Sciatic nerve (tissue), 2 donors: ENCODE measurements at regions not wholly inside any gene's neighbourhood (a gene's known extent, or its start where the extent isn't known, plus 50 kb on each side); places are given as distances from the start of the nearest gene placed in this dataset.
"Not testable (repeated sequence)": the region's sequence is repeated elsewhere in the genome, so short reads cannot be mapped to it uniquely, and the experiment has no call there.

ENCODE experiments used
- ATAC-seq: fragments of 200-7000 bp; cut with Tn5 transposase; one replicate; pipeline ENCODE4 v1.9.1; 2020; ENCODE audit warnings: mild to moderate bottlenecking, moderate library complexity
- DNase-seq: peaks from one replicate; pipeline ENCODE4 v3.0.0-alpha.2; 2020; ENCODE audit warnings: low spot score
- intact Hi-C: fragments of 100-400 bp; cut with DNase I; formaldehyde crosslinking; loops from one replicate; pipeline ENCODE4 v1.14.2; 2022
- donor health status: DM: no; HTN: no; CAD: no.
- donor health status: DM: no; HTN: no; CAD: no.

- no peak for ATAC-seq
- intact Hi-C loops, result no loop called here
- no peak for DNase-seq
Observed at GRCh38 chr7:125462615-125463014, 533.0 kb upstream of the POT1 start.

GRCh38 chr7:125459038-125459437 lies 529.4 kb upstream of the POT1 start:
- DNase-seq (no peak), ATAC-seq (no peak)
- intact Hi-C loops, result no loop called here

GRCh38 chr7:125450749-125451148 lies 521.1 kb upstream of the POT1 start:
- no peak for ATAC-seq
- no peak for DNase-seq
- intact Hi-C loops, result no loop called here

- DNase-seq (no peak), ATAC-seq (no peak)
- intact Hi-C loops, result no loop called here
Observed at GRCh38 chr7:125445836-125446235, 516.2 kb upstream of the POT1 start.

GRCh38 chr7:125444864-125445263 lies 515.2 kb upstream of the POT1 start:
- ATAC-seq, result no peak
- intact Hi-C loops, result no loop called here
- no peak for DNase-seq

- no peak for ATAC-seq
- DNase-seq, result no peak
- intact Hi-C loops, result no loop called here
Observed at GRCh38 chr7:125436220-125436619, 506.6 kb upstream of the POT1 start.

- ATAC-seq (no peak), DNase-seq (no peak)
- intact Hi-C loops, result no loop called here
Observed at GRCh38 chr7:125431349-125431748, 501.7 kb upstream of the POT1 start.

GRCh38 chr7:125430013-125430412 lies 500.4 kb upstream of the POT1 start:
- DNase-seq (no peak), ATAC-seq (no peak)
- intact Hi-C loops, result no loop called here

GRCh38 chr7:125427676-125428075 lies 498.1 kb upstream of the POT1 start:
- no peak for ATAC-seq
- DNase-seq, result no peak
- intact Hi-C loops, result no loop called here

GRCh38 chr7:125425506-125425905 lies 495.9 kb upstream of the POT1 start:
- intact Hi-C loops, result no loop called here
- DNase-seq, result no peak
- ATAC-seq, result no peak

GRCh38 chr7:125424721-125425120 lies 495.1 kb upstream of the POT1 start:
- ATAC-seq (no peak), DNase-seq (no peak)
- intact Hi-C loops, result no loop called here

GRCh38 chr7:125423458-125424155 lies 494.0 kb upstream of the POT1 start:
- intact Hi-C loops, result no loop called here
- DNase-seq (no peak), ATAC-seq (no peak)

- DNase-seq, intact Hi-C loops, ATAC-seq: not testable (repeated sequence)
Observed at GRCh38 chr7:125421407-125421806, 491.8 kb upstream of the POT1 start.

GRCh38 chr7:125412890-125413665 lies 483.5 kb upstream of the POT1 start:
- intact Hi-C loops, result no loop called here
- ATAC-seq, result no peak
- DNase-seq, result no peak

- DNase-seq, result no peak
- no peak for ATAC-seq
- intact Hi-C loops, result no loop called here
Observed at GRCh38 chr7:125409921-125410320, 480.3 kb upstream of the POT1 start.

- intact Hi-C loops, result no loop called here
- DNase-seq, result no peak
- ATAC-seq, result no peak
Observed at GRCh38 chr7:125406111-125406510, 476.5 kb upstream of the POT1 start.

GRCh38 chr7:125399408-125399807 lies 469.8 kb upstream of the POT1 start:
- intact Hi-C loops, result no loop called here
- ATAC-seq (no peak), DNase-seq (no peak)

GRCh38 chr7:125396466-125397151 lies 467.0 kb upstream of the POT1 start:
- intact Hi-C loops, result no loop called here
- ATAC-seq, result no peak

GRCh38 chr7:125391921-125392320 lies 462.3 kb upstream of the POT1 start:
- intact Hi-C loops, result no loop called here
- DNase-seq (no peak), ATAC-seq (no peak)

More at GRCh38 chr7:125396466-125397151, 467.0 kb upstream of the POT1 start:
- no peak for DNase-seq

GRCh38 chr7:125390981-125391380 lies 461.4 kb upstream of the POT1 start:
- intact Hi-C loops, result no loop called here
- no peak for DNase-seq

More at GRCh38 chr7:125390981-125391380, 461.4 kb upstream of the POT1 start:
- no peak for ATAC-seq
